H1 (cell line): ENCODE measurements at regions not wholly inside any gene's neighbourhood (a gene's known extent, or its start where the extent isn't known, plus 50 kb on each side); places are given as distances from the start of the nearest gene placed in this dataset.

Experiments used
- CTCF ChIA-PET: fragments of 300-600 bp; sonication (Branson Sonifier 250); formaldehyde crosslinking; loops from one replicate; lab custom pipeline; 2021; ENCODE audit not compliant: partially characterized antibody; lab: Charles Lee
- POLR2A ChIA-PET: fragments of 300-600 bp; sonication (Branson Sonifier 250); formaldehyde crosslinking; loops from one replicate; lab custom pipeline; 2021; ENCODE audit warnings: inconsistent platforms; ENCODE audit not compliant: partially characterized antibody; lab: Charles Lee
- DNase-seq, 2 experiments: peaks; one replicate each; pipeline versions ENCODE4 v3.0.0 to v3.0.0-alpha.2; 2010 to 2022; ENCODE audit warnings: low spot score in 2 of 2, low read depth in 1 of 2, mixed read lengths in 1 of 2
- FAIRE-seq: peaks from 2 replicates; lab custom pipeline; 2011; peaks lifted over from hg19 to GRCh38; lab: Jason Lieb, UNC
- H2AFZ ChIP-seq: 2 replicates; pipeline ENCODE4 v1.8.1; 2012; ENCODE audit warnings: low read length, inconsistent platforms
- H2AK5ac ChIP-seq: 2 replicates; pipeline ENCODE4 v1.6.1; 2013; ENCODE audit warnings: low read depth, low read length
- H2BK120ac ChIP-seq: replicated peaks from 2 replicates; pipeline ENCODE3; 2013; ENCODE audit warnings: low read depth, low read length, inconsistent platforms
- H2BK12ac ChIP-seq: 2 replicates; pipeline ENCODE4 v1.6.1; 2013; ENCODE audit warnings: low read depth, low read length
- H2BK15ac ChIP-seq: 2 replicates; pipeline ENCODE4 v1.6.1; 2013; ENCODE audit warnings: low read length
- H2BK20ac ChIP-seq: 2 replicates; pipeline ENCODE4 v1.6.1; 2013; ENCODE audit warnings: low read length
- H2BK5ac ChIP-seq: 2 replicates; pipeline ENCODE4 v1.6.1; 2013; ENCODE audit warnings: low read depth, low read length
- H3K14ac ChIP-seq: 2 replicates; pipeline ENCODE4 v1.6.1; 2013; ENCODE audit warnings: inconsistent platforms; ENCODE audit not compliant: insufficient read length
- H3K18ac ChIP-seq: 2 replicates; pipeline ENCODE4 v1.6.1; 2013; ENCODE audit warnings: low read length; ENCODE audit errors: extremely low read depth
- H3K23ac ChIP-seq: 2 replicates; pipeline ENCODE4 v1.6.1; 2013; ENCODE audit warnings: inconsistent platforms; ENCODE audit not compliant: insufficient read length
- H3K23me2 ChIP-seq: 2 replicates; pipeline ENCODE4 v1.6.1; 2013; ENCODE audit warnings: low read depth, low read length
- H3K27ac ChIP-seq: 2 replicates; pipeline ENCODE4 v1.6.1; 2011; ENCODE audit warnings: low read depth, low read length, inconsistent platforms
- H3K27me3 ChIP-seq, 4 experiments: replicated peaks in 1 of 4; 1 replicate in 1 of 4; 2 replicates in 3 of 4; pipeline versions ENCODE4 v1.6.1 to v1.8.1; 2011 to 2013; ENCODE audit warnings: low read length in 3 of 4, mild to moderate bottlenecking in 3 of 4, inconsistent platforms in 2 of 4, mixed read lengths in 2 of 4, moderate library complexity in 1 of 4; ENCODE audit not compliant: control insufficient read depth in 3 of 4, insufficient read depth in 3 of 4; ENCODE audit errors: extremely low read depth in 1 of 4
- H3K36me3 ChIP-seq, 4 experiments: 2 replicates each; pipeline versions ENCODE4 v1.6.1 to v1.8.1; 2011 to 2013; ENCODE audit warnings: mild to moderate bottlenecking in 4 of 4, low read length in 3 of 4, moderate library complexity in 2 of 4, control low read depth in 1 of 4, inconsistent platforms in 1 of 4; ENCODE audit not compliant: insufficient read depth in 4 of 4, control insufficient read depth in 2 of 4
- H3K4ac ChIP-seq: replicated peaks from 2 replicates; pipeline ENCODE3; 2013; ENCODE audit warnings: low read length, low read depth, mixed read lengths, inconsistent platforms; ENCODE audit not compliant: insufficient read length
- H3K4me1 ChIP-seq, 4 experiments: replicated peaks in 1 of 4; 1 replicate in 1 of 4; 2 replicates in 3 of 4; pipeline versions ENCODE4 v1.6.1 to v1.8.1; 2011 to 2013; ENCODE audit warnings: low read length in 3 of 4, inconsistent platforms in 2 of 4, mixed read lengths in 1 of 4; ENCODE audit not compliant: insufficient read depth in 4 of 4, control insufficient read depth in 3 of 4
- H3K4me2 ChIP-seq, 2 experiments: 2 replicates each; pipeline versions ENCODE4 v1.6.1 to v1.8.1; 2011 to 2013; ENCODE audit warnings: low read depth in 2 of 2, low read length in 2 of 2, control low read depth in 1 of 2, inconsistent platforms in 1 of 2, mild to moderate bottlenecking in 1 of 2; ENCODE audit not compliant: insufficient read depth in 1 of 2
- H3K4me3 ChIP-seq, 4 experiments: fragments of 200-600, 300-600 bp in 1 of 4; sonication (generic), shearing (Covaris generic), sonication (Bioruptor Twin) in 1 of 4; 2 replicates each; pipeline versions ENCODE4 v1.5.1 to v1.8.1; 2011 to 2016; ENCODE audit warnings: low read length in 4 of 4, low read depth in 3 of 4, control low read depth in 2 of 4, inconsistent platforms in 2 of 4, mild to moderate bottlenecking in 2 of 4, mixed read lengths in 1 of 4, moderate library complexity in 1 of 4; ENCODE audit not compliant: insufficient read depth in 2 of 4; ENCODE audit errors: extremely low read depth in 1 of 4
- H3K56ac ChIP-seq: replicated peaks from 2 replicates; pipeline ENCODE3; 2013; ENCODE audit warnings: low read depth, mild to moderate bottlenecking, mixed read lengths, low read length, inconsistent platforms; ENCODE audit not compliant: insufficient read length
- H3K79me1 ChIP-seq: 2 replicates; pipeline ENCODE4 v1.6.1; 2013; ENCODE audit warnings: low read depth, low read length, control low read depth
- H3K79me2 ChIP-seq, 2 experiments: 2 replicates each; pipeline versions ENCODE4 v1.6.1 to v1.8.1; 2012 to 2013; ENCODE audit warnings: low read length in 2 of 2, mild to moderate bottlenecking in 2 of 2, inconsistent platforms in 1 of 2; ENCODE audit not compliant: insufficient read depth in 2 of 2, control insufficient read depth in 1 of 2
- H3K9ac ChIP-seq, 4 experiments: replicated peaks in 1 of 4; 1 replicate in 1 of 4; 2 replicates in 3 of 4; pipeline versions ENCODE4 v1.6.1 to v1.8.1; 2011 to 2013; ENCODE audit warnings: low read depth in 3 of 4, low read length in 3 of 4, control low read depth in 2 of 4, mild to moderate bottlenecking in 2 of 4, moderate library complexity in 2 of 4, inconsistent platforms in 1 of 4; ENCODE audit errors: extremely low read depth in 1 of 4
- H3K9me3 ChIP-seq, 2 experiments: 2 replicates each; pipeline versions ENCODE4 v1.6.1 to v1.8.1; 2012 to 2013; ENCODE audit warnings: mild to moderate bottlenecking in 2 of 2, moderate library complexity in 2 of 2, control low read depth in 1 of 2, inconsistent platforms in 1 of 2, low read depth in 1 of 2, low read length in 1 of 2, mixed read lengths in 1 of 2; ENCODE audit not compliant: insufficient read depth in 2 of 2
- H4K20me1 ChIP-seq, 2 experiments: replicated peaks in 1 of 2; 2 replicates each; pipeline versions ENCODE3 to v1.8.1; 2011 to 2013; ENCODE audit warnings: inconsistent platforms in 2 of 2, low read length in 2 of 2, mild to moderate bottlenecking in 1 of 2; ENCODE audit not compliant: insufficient read depth in 2 of 2, control insufficient read depth in 1 of 2
- H4K5ac ChIP-seq: 2 replicates; pipeline ENCODE4 v1.6.1; 2013; ENCODE audit warnings: low read length, low read depth, mixed read lengths, inconsistent platforms; ENCODE audit not compliant: insufficient read length
- H4K8ac ChIP-seq: 2 replicates; pipeline ENCODE4 v1.8.0; 2013; ENCODE audit warnings: mild to moderate bottlenecking, moderate library complexity, low read length, inconsistent platforms; ENCODE audit not compliant: insufficient read depth; ENCODE audit errors: extremely low read depth
- H4K91ac ChIP-seq: replicated peaks from 2 replicates; pipeline ENCODE3; 2013; ENCODE audit warnings: low read length, mixed read lengths, inconsistent platforms; ENCODE audit not compliant: insufficient read length
- JUND ChIP-seq: IDR thresholded peaks from 2 replicates; pipeline ENCODE4 v1.6.1; 2011; ENCODE audit warnings: mild to moderate bottlenecking, improper control_type of control experiment, low read length
- RXRA ChIP-seq: IDR thresholded peaks from 2 replicates; pipeline ENCODE4 v1.6.1; 2011; ENCODE audit warnings: low read depth, mild to moderate bottlenecking, low read length, moderate library complexity; ENCODE audit not compliant: insufficient read depth
- TAF1 ChIP-seq: IDR thresholded peaks from 2 replicates; pipeline ENCODE4 v1.6.1; 2011; ENCODE audit warnings: mild to moderate bottlenecking, low read depth, low read length
- WGBS, 2 experiments: shearing (Covaris generic) in 1 of 2; methylation state at CpG; one replicate each; pipeline versions ENCODE4 v1.1.6 to v1.1.7; 2013 to 2015; ENCODE audit warnings: low lambda C conversion rate in 2 of 2, mixed read lengths in 2 of 2, inconsistent platforms in 1 of 2, low coverage in 1 of 2, missing lambda C conversion rate in 1 of 2; ENCODE audit not compliant: insufficient replicate concordance in 2 of 2, insufficient coverage in 1 of 2, insufficient read length in 1 of 2; ENCODE audit errors: extremely low coverage in 1 of 2, missing lambda C conversion rate in 1 of 2; 5-methylcytosine and 5-hydroxymethylcytosine counted together

GRCh38 chr10:10798102-10798863 is 219.4 kb upstream of the CELF2 start:
- peak overlapping the region; percentile 81; the same call in 1 of the 2 replicates for H4K8ac ChIP-seq
- H3K9me3 ChIP-seq, result no peaks in the 10 kb centered on the region
- no peak overlapping the region for H3K23ac ChIP-seq
- H2BK12ac ChIP-seq, result peak overlapping the region; percentile 68; the same call in 1 of the 2 replicates
- no peak overlapping the region for H2AK5ac ChIP-seq
- H4K5ac ChIP-seq, result no peak overlapping the region
- H2BK20ac ChIP-seq, result peak overlapping the region; percentile 72; the same call in 1 of the 2 replicates
- TF ChIP-seq RXRA (no peak), TAF1 (no peak), JUND (no peak)
- peak overlapping the region; percentile 44; the same call in 1 of the 2 replicates for H2BK5ac ChIP-seq
- peaks cover 8 to 22% (median 17%) of the 10 kb centered on the region in 4 experiments for H3K4me1 ChIP-seq
- no peaks in the 10 kb centered on the region for H3K27me3 ChIP-seq
- peak overlapping the region; percentile 93 for H2AFZ ChIP-seq
- CTCF ChIA-PET, result interaction anchor here (1.3 kb wide), 1 partner anchor 11 kb away, joined by 3 read pairs; no protein-coding TSS in a partner anchor
- peak overlapping the region; percentile 54 to 64 for H3K4me2 ChIP-seq
- FAIRE-seq (peak; percentile 19), DNase-seq (peak in 1 of 2 experiments; percentile 61)
- POLR2A ChIA-PET, result no interaction called here
- H3K4ac ChIP-seq, result no peak overlapping the region
- 22% methylated on average over 11 of the region's 20 CpGs; no CpG with 5 or more reads in 1 of the 2 experiments for WGBS, 2 experiments
- peaks cover 5% of the 10 kb centered on the region; the same call in 1 of the 2 replicates for H3K23me2 ChIP-seq
- no peak overlapping the region; a peak in 1 of 7 replicates for H3K9ac ChIP-seq
- no peaks in the 10 kb centered on the region for H3K79me2 ChIP-seq
- H2BK15ac ChIP-seq, result peak overlapping the region; percentile 46; the same call in 1 of the 2 replicates
- no peak overlapping the region for H3K27ac ChIP-seq
- no peak overlapping the region for H3K14ac ChIP-seq
- no peak overlapping the region for H2BK120ac ChIP-seq
- H3K36me3 ChIP-seq, result no peaks in the 10 kb centered on the region; a peak in 1 of 8 replicates
- H4K20me1 ChIP-seq, result no peaks in the 10 kb centered on the region
- H3K79me1 ChIP-seq, result no peaks in the 10 kb centered on the region
- peak overlapping the region; percentile 64; the same call in 1 of the 2 replicates for H3K18ac ChIP-seq
- no peak overlapping the region for H3K56ac ChIP-seq
- H4K91ac ChIP-seq, result peak overlapping the region; percentile 52
- H3K4me3 ChIP-seq, result peak overlapping the region in 2 of 4 experiments; percentile 7 to 42; a peak in 6 of 8 replicates
